IPS-15b (cell line): ENCODE measurements at regions not wholly inside any gene's neighbourhood (a gene's known extent, or its start where the extent isn't known, plus 50 kb on each side); places are given as distances from the start of the nearest gene placed in this dataset.
"Not testable (repeated sequence)": the region's sequence is repeated elsewhere in the genome, so short reads cannot be mapped to it uniquely, and the experiment has no call there.

Source experiments
- H3K27me3 ChIP-seq: one replicate; pipeline ENCODE4 v1.6.1; 2013; ENCODE audit warnings: low read length; ENCODE audit not compliant: control insufficient read depth, insufficient read depth
- H3K36me3 ChIP-seq: one replicate; pipeline ENCODE4 v1.6.1; 2013; ENCODE audit warnings: low read length; ENCODE audit not compliant: control insufficient read depth, insufficient read depth
- H3K4me1 ChIP-seq: one replicate; pipeline ENCODE4 v1.6.1; 2013; ENCODE audit warnings: mild to moderate bottlenecking, low read length; ENCODE audit not compliant: control insufficient read depth, insufficient read depth
- H3K4me3 ChIP-seq: one replicate; pipeline ENCODE4 v1.5.1; 2013; ENCODE audit warnings: low read depth, low read length
- H3K9ac ChIP-seq: one replicate; pipeline ENCODE4 v1.6.1; 2013; ENCODE audit warnings: low read depth, mild to moderate bottlenecking, low read length
- H3K9me3 ChIP-seq: one replicate; pipeline ENCODE4 v1.6.1; 2013; ENCODE audit warnings: mild to moderate bottlenecking, low read length; ENCODE audit not compliant: control insufficient read depth, insufficient read depth

DNA sequence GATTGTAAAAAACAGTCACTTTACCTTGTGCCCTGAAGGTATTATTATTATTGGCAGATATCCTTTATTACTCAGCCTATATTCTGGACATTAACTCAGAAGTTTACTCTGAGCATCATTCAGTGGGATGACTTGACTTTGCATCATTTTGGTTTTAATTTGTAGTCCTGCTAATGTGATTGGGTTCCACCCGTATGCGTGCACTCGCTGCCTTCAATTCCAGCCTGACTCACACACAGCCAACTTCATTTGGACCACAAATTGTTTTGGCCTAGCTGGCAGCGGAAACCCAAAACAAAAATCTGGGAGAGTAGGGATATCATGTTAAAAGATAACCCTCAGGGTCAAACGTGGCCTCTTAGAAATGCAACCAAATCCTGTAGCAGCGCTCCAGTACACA is 704.4 kb upstream of the SLC35B3 start:
- Histone ChIP-seq H3K9me3 (no peaks in the 10 kb centered on the region), H3K4me3 (no peak overlapping the region), H3K4me1 (no peaks in the 10 kb centered on the region), H3K36me3 (no peaks in the 10 kb centered on the region), H3K9ac (no peak overlapping the region), H3K27me3 (no peaks in the 10 kb centered on the region)

GRCh38 chr6:9138936-9139335 is 703.6 kb upstream of the SLC35B3 start:
- Histone ChIP-seq H3K27me3 (no peaks in the 10 kb centered on the region), H3K9ac (no peak overlapping the region), H3K4me1 (no peaks in the 10 kb centered on the region), H3K4me3 (no peak overlapping the region), H3K9me3 (no peaks in the 10 kb centered on the region), H3K36me3 (no peaks in the 10 kb centered on the region)

- no peak overlapping the region for H3K4me3 ChIP-seq
- no peaks in the 10 kb centered on the region for H3K36me3 ChIP-seq
- no peak overlapping the region for H3K9ac ChIP-seq
- no peaks in the 10 kb centered on the region for H3K9me3 ChIP-seq
- no peaks in the 10 kb centered on the region for H3K4me1 ChIP-seq
- H3K27me3 ChIP-seq, result no peaks in the 10 kb centered on the region
These were observed 700.9 kb upstream of the SLC35B3 start for GRCh38 chr6:9136141-9136822.

DNA sequence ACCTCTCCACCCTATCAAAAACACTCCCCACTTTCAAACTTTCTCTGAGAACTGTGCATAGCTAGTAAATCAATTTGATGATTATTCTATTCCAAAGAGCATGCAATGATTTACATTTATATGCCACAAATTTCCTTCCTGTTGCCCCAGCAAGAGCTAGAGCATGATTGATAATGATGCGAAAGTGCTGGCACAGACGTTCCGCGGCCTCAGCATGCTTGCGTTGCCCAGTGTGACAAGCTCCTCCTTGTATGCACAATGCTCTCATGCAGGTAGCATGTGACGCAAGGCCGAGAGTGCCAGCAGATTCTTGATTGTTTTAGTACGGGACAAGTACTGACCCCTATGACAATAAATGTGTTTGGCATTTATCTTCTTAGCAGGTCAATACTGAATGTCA is 696.3 kb upstream of the SLC35B3 start:
- H3K4me3 ChIP-seq, result no peak overlapping the region
- no peak overlapping the region for H3K9ac ChIP-seq
- H3K9me3 ChIP-seq, result peaks cover 3% of the 10 kb centered on the region
- no peaks in the 10 kb centered on the region for H3K4me1 ChIP-seq
- no peaks in the 10 kb centered on the region for H3K36me3 ChIP-seq
- no peaks in the 10 kb centered on the region for H3K27me3 ChIP-seq

DNA sequence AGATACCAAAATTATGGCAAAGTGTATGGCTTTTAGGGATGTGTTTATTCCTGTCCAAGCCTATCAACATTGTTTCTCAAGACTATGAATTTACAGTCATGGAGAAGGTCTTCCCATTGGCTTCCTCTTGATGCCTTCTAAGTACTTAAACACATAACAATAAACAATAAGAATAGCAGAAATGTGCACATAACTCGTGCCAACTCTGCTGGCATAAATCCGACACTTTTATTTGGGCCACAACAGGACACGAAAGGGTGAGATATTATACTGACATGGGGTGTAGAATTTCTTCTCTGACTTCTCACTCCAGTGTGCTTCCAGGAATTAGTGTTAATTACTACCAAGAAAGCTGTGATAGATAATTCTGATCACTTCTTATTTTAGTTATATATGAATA is 695.9 kb upstream of the SLC35B3 start:
- Histone ChIP-seq H3K4me1 (no peaks in the 10 kb centered on the region), H3K4me3 (no peak overlapping the region)

DNA sequence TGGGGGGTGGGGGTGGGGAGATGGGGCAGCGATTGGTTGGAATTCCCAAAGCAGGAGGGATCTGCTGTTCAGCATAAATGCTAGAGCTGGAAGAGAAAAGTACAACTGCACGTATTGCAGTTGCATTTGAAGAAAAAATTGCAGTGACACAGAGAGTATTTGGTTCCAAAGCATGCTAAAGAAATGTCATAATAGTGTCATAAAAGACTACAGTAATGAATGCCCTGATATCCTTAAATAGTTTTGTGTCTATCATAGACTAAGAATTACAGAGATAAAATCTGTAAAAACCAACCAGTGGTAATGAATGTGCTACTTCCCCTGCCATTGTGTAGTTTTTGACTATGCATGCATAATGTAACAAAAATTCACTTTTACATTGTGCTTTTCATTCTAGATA is 693.6 kb upstream of the SLC35B3 start:
- Histone ChIP-seq H3K4me3 (no peak overlapping the region), H3K4me1 (no peaks in the 10 kb centered on the region), H3K9ac (no peak overlapping the region), H3K9me3 (peaks cover 3% of the 10 kb centered on the region), H3K27me3 (no peaks in the 10 kb centered on the region), H3K36me3 (no peaks in the 10 kb centered on the region)

More for the DNA sequence above, 695.9 kb upstream of the SLC35B3 start:
- Histone ChIP-seq H3K27me3 (no peaks in the 10 kb centered on the region), H3K36me3 (no peaks in the 10 kb centered on the region), H3K9me3 (peaks cover 3% of the 10 kb centered on the region), H3K9ac (no peak overlapping the region)

GRCh38 chr6:9126878-9127560 is 691.7 kb upstream of the SLC35B3 start:
- Histone ChIP-seq H3K36me3 (no peaks in the 10 kb centered on the region), H3K9me3 (peaks cover 3% of the 10 kb centered on the region), H3K4me3 (no peak overlapping the region), H3K27me3 (no peaks in the 10 kb centered on the region), H3K9ac (no peak overlapping the region), H3K4me1 (no peaks in the 10 kb centered on the region)

- H3K9ac ChIP-seq, H3K4me1 ChIP-seq, H3K27me3 ChIP-seq, H3K36me3 ChIP-seq, H3K4me3 ChIP-seq, H3K9me3 ChIP-seq: not testable (repeated sequence)
These were observed 690.7 kb upstream of the SLC35B3 start for GRCh38 chr6:9126034-9126433.

GRCh38 chr6:9121549-9121948 is 686.2 kb upstream of the SLC35B3 start:
- H3K4me3 ChIP-seq, result no peak overlapping the region
- no peaks in the 10 kb centered on the region for H3K27me3 ChIP-seq
- H3K36me3 ChIP-seq, result no peaks in the 10 kb centered on the region
- no peaks in the 10 kb centered on the region for H3K4me1 ChIP-seq
- no peaks in the 10 kb centered on the region for H3K9me3 ChIP-seq
- no peak overlapping the region for H3K9ac ChIP-seq

GRCh38 chr6:9116026-9116425 is 680.7 kb upstream of the SLC35B3 start:
- H3K9ac ChIP-seq, result no peak overlapping the region
- H3K4me1 ChIP-seq, result no peaks in the 10 kb centered on the region
- H3K27me3 ChIP-seq, result no peaks in the 10 kb centered on the region
- H3K36me3 ChIP-seq, result no peaks in the 10 kb centered on the region
- H3K4me3 ChIP-seq, result no peak overlapping the region
- H3K9me3 ChIP-seq, result no peaks in the 10 kb centered on the region

DNA sequence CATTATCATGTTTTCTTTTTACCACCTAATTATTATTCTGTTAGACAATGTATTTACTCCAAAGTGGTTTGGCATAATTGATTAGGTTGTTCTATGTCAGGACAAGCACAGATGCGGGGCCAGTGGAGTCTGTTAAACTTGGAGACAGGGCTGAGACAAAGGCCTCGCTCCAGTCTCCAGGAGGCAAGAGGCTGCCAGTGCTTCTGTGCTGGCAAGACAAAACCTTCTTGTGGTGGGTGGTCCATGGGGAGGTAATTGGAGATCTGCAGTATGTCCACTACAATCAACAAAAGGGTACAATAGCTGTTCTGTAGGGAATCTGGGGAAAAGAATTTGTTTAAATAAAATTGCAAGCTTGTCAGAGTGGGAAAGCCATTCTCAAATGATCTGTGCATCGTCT is 677.2 kb upstream of the SLC35B3 start:
- H3K4me1 ChIP-seq, result no peaks in the 10 kb centered on the region
- H3K36me3 ChIP-seq, result no peaks in the 10 kb centered on the region
- H3K9ac ChIP-seq, result no peak overlapping the region

GRCh38 chr6:9103876-9104521 is 668.7 kb upstream of the SLC35B3 start:
- Histone ChIP-seq H3K27me3 (no peaks in the 10 kb centered on the region), H3K4me3 (no peak overlapping the region), H3K9ac (no peak overlapping the region), H3K4me1 (no peaks in the 10 kb centered on the region), H3K9me3 (no peaks in the 10 kb centered on the region), H3K36me3 (no peaks in the 10 kb centered on the region)

More for the DNA sequence above, 677.2 kb upstream of the SLC35B3 start:
- no peaks in the 10 kb centered on the region for H3K9me3 ChIP-seq
- no peaks in the 10 kb centered on the region for H3K27me3 ChIP-seq
- no peak overlapping the region for H3K4me3 ChIP-seq
